ENCODE measurements at regions not wholly inside any gene's neighbourhood (a gene's known extent, or its start where the extent isn't known, plus 50 kb on each side); places are given as distances from the start of the nearest gene placed in this dataset.

DNA sequence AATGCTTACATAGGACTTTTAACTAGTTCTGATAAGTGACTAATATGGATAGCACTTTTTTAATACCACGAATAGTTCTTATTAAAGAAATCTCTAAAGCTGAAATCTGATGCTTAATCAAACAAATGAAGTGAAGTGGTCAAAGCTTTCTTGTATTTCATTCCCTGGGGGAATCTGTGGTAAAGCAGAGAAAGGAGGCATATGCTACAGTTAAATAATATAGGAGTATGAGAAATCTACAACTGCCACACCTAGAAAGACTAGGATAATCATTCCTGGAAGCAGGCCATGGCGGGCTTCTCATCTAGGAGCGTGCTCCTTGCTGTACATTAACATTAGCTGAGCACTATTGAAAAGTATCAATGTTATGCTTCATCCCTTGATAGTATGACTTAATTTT lies 835.7 kb downstream of the OTOL1 start:
- DNase-seq (ENCODE audit: low read depth): no peak
- no peak overlapping the region for H3K4me3 ChIP-seq (ENCODE audit: low read length)
- TF ChIP-seq, protein P1, sequence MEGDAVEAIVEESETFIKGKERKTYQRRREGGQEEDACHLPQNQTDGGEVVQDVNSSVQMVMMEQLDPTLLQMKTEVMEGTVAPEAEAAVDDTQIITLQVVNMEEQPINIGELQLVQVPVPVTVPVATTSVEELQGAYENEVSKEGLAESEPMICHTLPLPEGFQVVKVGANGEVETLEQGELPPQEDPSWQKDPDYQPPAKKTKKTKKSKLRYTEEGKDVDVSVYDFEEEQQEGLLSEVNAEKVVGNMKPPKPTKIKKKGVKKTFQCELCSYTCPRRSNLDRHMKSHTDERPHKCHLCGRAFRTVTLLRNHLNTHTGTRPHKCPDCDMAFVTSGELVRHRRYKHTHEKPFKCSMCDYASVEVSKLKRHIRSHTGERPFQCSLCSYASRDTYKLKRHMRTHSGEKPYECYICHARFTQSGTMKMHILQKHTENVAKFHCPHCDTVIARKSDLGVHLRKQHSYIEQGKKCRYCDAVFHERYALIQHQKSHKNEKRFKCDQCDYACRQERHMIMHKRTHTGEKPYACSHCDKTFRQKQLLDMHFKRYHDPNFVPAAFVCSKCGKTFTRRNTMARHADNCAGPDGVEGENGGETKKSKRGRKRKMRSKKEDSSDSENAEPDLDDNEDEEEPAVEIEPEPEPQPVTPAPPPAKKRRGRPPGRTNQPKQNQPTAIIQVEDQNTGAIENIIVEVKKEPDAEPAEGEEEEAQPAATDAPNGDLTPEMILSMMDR (IDR thresholded peaks at IDR 0.05; ENCODE audit: insufficient read depth, low read depth, low read length, missing control alignments): no peak

- DNase-seq (ENCODE audit: low read depth): no peak
- H3K4me3 ChIP-seq (ENCODE audit: low read length): no peak overlapping the region
- TF ChIP-seq, protein P1 (IDR thresholded peaks at IDR 0.05; ENCODE audit: insufficient read depth, low read depth, low read length, missing control alignments): no peak
Observed at GRCh38 chr3:162334537-162334936, 837.9 kb downstream of the OTOL1 start.

DNA sequence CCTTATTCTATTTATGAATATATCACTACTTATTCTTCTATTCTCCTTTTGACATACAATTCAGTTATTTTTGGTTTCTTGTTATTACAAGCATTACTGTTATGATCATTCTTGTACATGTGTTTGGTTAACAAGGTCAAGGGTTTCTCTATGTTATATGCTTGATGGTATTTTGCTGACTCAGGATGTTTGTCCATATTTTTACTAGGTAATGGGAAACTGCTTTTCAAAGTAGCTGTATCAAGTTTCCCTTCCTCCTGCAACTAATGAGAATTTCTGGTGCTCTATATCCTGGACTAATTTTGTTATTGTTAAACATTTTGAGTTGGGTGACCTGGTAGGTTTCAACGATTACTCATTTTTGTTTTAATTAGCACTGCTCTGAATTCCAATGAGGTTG lies 841.0 kb downstream of the OTOL1 start:
- TF ChIP-seq, protein P1 (IDR thresholded peaks at IDR 0.05; ENCODE audit: insufficient read depth, low read depth, low read length, missing control alignments): no peak
- no peak for DNase-seq (ENCODE audit: low read depth)

GRCh38 chr3:162338514-162338913 lies 841.9 kb downstream of the OTOL1 start:
- TF ChIP-seq, protein P1 (IDR thresholded peaks at IDR 0.05; ENCODE audit: insufficient read depth, low read depth, low read length, missing control alignments): no peak
- DNase-seq (ENCODE audit: low read depth): no peak
- H3K4me3 ChIP-seq (ENCODE audit: low read length): no peak overlapping the region

More for the DNA sequence above, 841.0 kb downstream of the OTOL1 start:
- no peak overlapping the region for H3K4me3 ChIP-seq (ENCODE audit: low read length)

- DNase-seq (ENCODE audit: low read depth): no peak
Observed at GRCh38 chr3:162348912-162349311, 852.3 kb downstream of the OTOL1 start.

GRCh38 chr3:162353414-162353813 lies 856.8 kb downstream of the OTOL1 start:
- TF ChIP-seq, protein P1 (IDR thresholded peaks at IDR 0.05; ENCODE audit: insufficient read depth, low read depth, low read length, missing control alignments): no peak
- DNase-seq (ENCODE audit: low read depth): no peak
- H3K4me3 ChIP-seq (ENCODE audit: low read length): no peak overlapping the region

More at GRCh38 chr3:162348912-162349311, 852.3 kb downstream of the OTOL1 start:
- TF ChIP-seq, protein P1 (IDR thresholded peaks at IDR 0.05; ENCODE audit: insufficient read depth, low read depth, low read length, missing control alignments): no peak
- H3K4me3 ChIP-seq (ENCODE audit: low read length): no peak overlapping the region

- TF ChIP-seq, protein P1 (IDR thresholded peaks at IDR 0.05; ENCODE audit: insufficient read depth, low read depth, low read length, missing control alignments): no peak
- H3K4me3 ChIP-seq (ENCODE audit: low read length): no peak overlapping the region
- no peak for DNase-seq (ENCODE audit: low read depth)
Observed at GRCh38 chr3:162354356-162354755, 857.7 kb downstream of the OTOL1 start.

Data from epithelial cell of esophagus (primary cell).